Activated T-cell treated with anti-CD3 and anti-CD28 coated beads, Interleukin-2, amount 50 U/mL, for 4 hours (primary cell): ENCODE measurements at regions not wholly inside any gene's neighbourhood (a gene's known extent, or its start where the extent isn't known, plus 50 kb on each side); places are given as distances from the start of the nearest gene placed in this dataset.
A peak's percentile ranks its signal among the peaks of the same experiment; 100 is the strongest.
"Not testable (repeated sequence)": the region's sequence is repeated elsewhere in the genome, so short reads cannot be mapped to it uniquely, and the experiment has no call there.

Experiments
- ATAC-seq, 2 donors: fragments of 200-7000 bp; cut with Tn5 transposase; one replicate each; pipeline ENCODE4 v1.10.0; 2021
- DNase-seq: peaks from one replicate; pipeline ENCODE4 v3.0.0-alpha.2; 2020
- H3K27me3 Mint-ChIP-seq: one replicate; pipeline ENCODE4 v1.8.0; 2021; ENCODE audit warnings: low read depth, mixed read lengths
- H3K36me3 Mint-ChIP-seq: one replicate; pipeline ENCODE4 v1.8.0; 2022; ENCODE audit warnings: mixed read lengths; ENCODE audit not compliant: insufficient read depth
- H3K4me1 Mint-ChIP-seq: one replicate; pipeline ENCODE4 v1.8.0; 2021; ENCODE audit warnings: low read depth, mixed read lengths
- H3K4me3 Mint-ChIP-seq: one replicate; pipeline ENCODE4 v1.8.0; 2021; ENCODE audit warnings: mild to moderate bottlenecking, moderate library complexity, mixed read lengths
- H3K9me3 Mint-ChIP-seq: one replicate; pipeline ENCODE4 v1.8.0; 2021; ENCODE audit warnings: mixed read lengths

GRCh38 chrX:45806410-45807121, 605.9 kb upstream of the DIPK2B start:
- H3K9me3 Mint-ChIP-seq, result no peaks in the 10 kb centered on the region
- ATAC-seq, result peak; percentile 57 to 69
- peaks cover 31% of the 10 kb centered on the region for H3K36me3 Mint-ChIP-seq
- DNase-seq, result peak; percentile 20
- peak overlapping the region; percentile 64 for H3K4me3 Mint-ChIP-seq
- peaks cover 81% of the 10 kb centered on the region for H3K4me1 Mint-ChIP-seq
- H3K27me3 Mint-ChIP-seq, result no peaks in the 10 kb centered on the region

- Mint-ChIP-seq H3K4me3 (peak overlapping the region; percentile 0), H3K27me3 (no peaks in the 10 kb centered on the region), H3K36me3 (peaks cover 13% of the 10 kb centered on the region), H3K4me1 (peaks cover 68% of the 10 kb centered on the region), H3K9me3 (no peaks in the 10 kb centered on the region)
- no peak for ATAC-seq
- no peak for DNase-seq
These were observed 603.6 kb upstream of the DIPK2B start for GRCh38 chrX:45804276-45804675.

- peak; percentile 29 for DNase-seq
- Mint-ChIP-seq H3K36me3 (peaks cover 8% of the 10 kb centered on the region), H3K4me3 (peak overlapping the region; percentile 70), H3K27me3 (no peaks in the 10 kb centered on the region), H3K9me3 (no peaks in the 10 kb centered on the region), H3K4me1 (peaks cover 70% of the 10 kb centered on the region)
- ATAC-seq, result peak; percentile 20 to 51
These were observed 602.8 kb upstream of the DIPK2B start for GRCh38 chrX:45803383-45803921.

- ATAC-seq, result peak; percentile 17 to 38
- peaks cover 62% of the 10 kb centered on the region for H3K4me1 Mint-ChIP-seq
- no peaks in the 10 kb centered on the region for H3K27me3 Mint-ChIP-seq
- DNase-seq, result no peak
- peak overlapping the region; percentile 70 for H3K4me3 Mint-ChIP-seq
- no peaks in the 10 kb centered on the region for H3K9me3 Mint-ChIP-seq
- peaks cover 8% of the 10 kb centered on the region for H3K36me3 Mint-ChIP-seq
These were observed 600.9 kb upstream of the DIPK2B start for GRCh38 chrX:45801554-45801953.

GRCh38 chrX:45800746-45801453, 600.2 kb upstream of the DIPK2B start:
- not testable (repeated sequence) for H3K27me3 Mint-ChIP-seq, ATAC-seq, H3K9me3 Mint-ChIP-seq, H3K36me3 Mint-ChIP-seq
- peak overlapping the region; percentile 70 for H3K4me3 Mint-ChIP-seq
- peaks cover 62% of the 10 kb centered on the region for H3K4me1 Mint-ChIP-seq
- DNase-seq, result peak; percentile 27

- no peaks in the 10 kb centered on the region for H3K27me3 Mint-ChIP-seq
- no peak for ATAC-seq
- DNase-seq, result no peak
- H3K4me3 Mint-ChIP-seq, result peak overlapping the region; percentile 33
- peaks cover 8% of the 10 kb centered on the region for H3K36me3 Mint-ChIP-seq
- no peaks in the 10 kb centered on the region for H3K9me3 Mint-ChIP-seq
- H3K4me1 Mint-ChIP-seq, result peaks cover 65% of the 10 kb centered on the region
These were observed 598.9 kb upstream of the DIPK2B start for GRCh38 chrX:45799576-45799975.

- DNase-seq, result no peak
- ATAC-seq, result no peak
- H3K36me3 Mint-ChIP-seq, result peaks cover 28% of the 10 kb centered on the region
- no peaks in the 10 kb centered on the region for H3K9me3 Mint-ChIP-seq
- H3K4me1 Mint-ChIP-seq, result peaks cover 58% of the 10 kb centered on the region
- H3K27me3 Mint-ChIP-seq, result no peaks in the 10 kb centered on the region
- H3K4me3 Mint-ChIP-seq, result no peak overlapping the region
These were observed 594.9 kb upstream of the DIPK2B start for GRCh38 chrX:45795546-45795945.

GRCh38 chrX:45794995-45795337, 594.3 kb upstream of the DIPK2B start:
- ATAC-seq (no peak), DNase-seq (no peak)
- peaks cover 58% of the 10 kb centered on the region for H3K4me1 Mint-ChIP-seq
- H3K27me3 Mint-ChIP-seq, result no peaks in the 10 kb centered on the region
- H3K4me3 Mint-ChIP-seq, result no peak overlapping the region
- H3K36me3 Mint-ChIP-seq, result peaks cover 29% of the 10 kb centered on the region
- no peaks in the 10 kb centered on the region for H3K9me3 Mint-ChIP-seq

GRCh38 chrX:45794323-45794994, 593.8 kb upstream of the DIPK2B start:
- no peaks in the 10 kb centered on the region for H3K27me3 Mint-ChIP-seq
- H3K36me3 Mint-ChIP-seq, result peaks cover 29% of the 10 kb centered on the region
- ATAC-seq (no peak), DNase-seq (no peak)
- no peak overlapping the region for H3K4me3 Mint-ChIP-seq
- H3K4me1 Mint-ChIP-seq, result peaks cover 54% of the 10 kb centered on the region
- no peaks in the 10 kb centered on the region for H3K9me3 Mint-ChIP-seq

GRCh38 chrX:45788941-45789348, 588.3 kb upstream of the DIPK2B start:
- H3K4me3 Mint-ChIP-seq, result no peak overlapping the region
- DNase-seq (no peak), ATAC-seq (no peak)
- H3K36me3 Mint-ChIP-seq, result peaks cover 34% of the 10 kb centered on the region
- no peaks in the 10 kb centered on the region for H3K9me3 Mint-ChIP-seq
- H3K27me3 Mint-ChIP-seq, result no peaks in the 10 kb centered on the region
- H3K4me1 Mint-ChIP-seq, result peaks cover 42% of the 10 kb centered on the region

GRCh38 chrX:45788315-45788714, 587.6 kb upstream of the DIPK2B start:
- peaks cover 31% of the 10 kb centered on the region for H3K36me3 Mint-ChIP-seq
- no peak for ATAC-seq
- no peaks in the 10 kb centered on the region for H3K27me3 Mint-ChIP-seq
- H3K4me3 Mint-ChIP-seq, result no peak overlapping the region
- H3K9me3 Mint-ChIP-seq, result no peaks in the 10 kb centered on the region
- no peak for DNase-seq
- H3K4me1 Mint-ChIP-seq, result peaks cover 37% of the 10 kb centered on the region

GRCh38 chrX:45784590-45784989, 583.9 kb upstream of the DIPK2B start:
- H3K36me3 Mint-ChIP-seq, result peaks cover 27% of the 10 kb centered on the region
- no peaks in the 10 kb centered on the region for H3K27me3 Mint-ChIP-seq
- DNase-seq (no peak), ATAC-seq (no peak)
- H3K9me3 Mint-ChIP-seq, result no peaks in the 10 kb centered on the region
- peaks cover 43% of the 10 kb centered on the region for H3K4me1 Mint-ChIP-seq
- no peak overlapping the region for H3K4me3 Mint-ChIP-seq

- no peaks in the 10 kb centered on the region for H3K9me3 Mint-ChIP-seq
- H3K27me3 Mint-ChIP-seq, result no peaks in the 10 kb centered on the region
- H3K36me3 Mint-ChIP-seq, result peaks cover 34% of the 10 kb centered on the region
- H3K4me1 Mint-ChIP-seq, result peaks cover 46% of the 10 kb centered on the region
- DNase-seq, result no peak
- ATAC-seq, result no peak
- H3K4me3 Mint-ChIP-seq, result no peak overlapping the region
These were observed 582.3 kb upstream of the DIPK2B start for GRCh38 chrX:45783002-45783401.

GRCh38 chrX:45781901-45782553, 581.4 kb upstream of the DIPK2B start:
- peaks cover 51% of the 10 kb centered on the region for H3K4me1 Mint-ChIP-seq
- no peaks in the 10 kb centered on the region for H3K27me3 Mint-ChIP-seq
- no peaks in the 10 kb centered on the region for H3K9me3 Mint-ChIP-seq
- peak; percentile 51 to 62 for ATAC-seq
- no peak for DNase-seq
- H3K36me3 Mint-ChIP-seq, result peaks cover 36% of the 10 kb centered on the region
- H3K4me3 Mint-ChIP-seq, result no peak overlapping the region
